Calu3 (cell line): ENCODE measurements at regions not wholly inside any gene's neighbourhood (a gene's known extent, or its start where the extent isn't known, plus 50 kb on each side); places are given as distances from the start of the nearest gene placed in this dataset.
"Not testable (repeated sequence)": the region's sequence is repeated elsewhere in the genome, so short reads cannot be mapped to it uniquely, and the experiment has no call there.

Experiments
- BruUV-seq: library from RNA; stranded (reverse); fragments of 400-500 nt; replicated peaks from 2 replicates; lab custom pipeline; 2021; lab: Mats Ljungman, UMichigan
- CTCF ChIA-PET: fragments of 300-600 bp; sonication (Branson Sonifier 250); formaldehyde crosslinking; loops from one replicate; lab custom pipeline; 2022; ENCODE audit warnings: antibody characterized with exemption; lab: Charles Lee
- DNase-seq: peaks from one replicate; pipeline ENCODE4 v3.0.0; 2022
- H3K27ac Mint-ChIP-seq: one replicate; pipeline ENCODE4 v1.8.0; 2022; ENCODE audit warnings: mixed read lengths; ENCODE audit not compliant: unreplicated experiment
- H3K27me3 Mint-ChIP-seq: one replicate; pipeline ENCODE4 v1.8.0; 2022; ENCODE audit warnings: mixed read lengths; ENCODE audit not compliant: unreplicated experiment
- H3K36me3 Mint-ChIP-seq: one replicate; pipeline ENCODE4 v1.8.0; 2022; ENCODE audit warnings: mild to moderate bottlenecking, moderate library complexity, mixed read lengths; ENCODE audit not compliant: insufficient read depth, unreplicated experiment
- H3K4me1 Mint-ChIP-seq: one replicate; pipeline ENCODE4 v1.8.0; 2022; ENCODE audit warnings: mild to moderate bottlenecking, low read depth, mixed read lengths; ENCODE audit not compliant: unreplicated experiment
- H3K4me3 Mint-ChIP-seq: one replicate; pipeline ENCODE4 v1.8.0; 2022; ENCODE audit warnings: mild to moderate bottlenecking, low read depth, moderate library complexity, mixed read lengths; ENCODE audit not compliant: unreplicated experiment
- H3K9me3 Mint-ChIP-seq: one replicate; pipeline ENCODE4 v1.8.0; 2022; ENCODE audit warnings: low read depth, mixed read lengths; ENCODE audit not compliant: unreplicated experiment
- intact Hi-C: fragments of 100-400 bp; cut with micrococcal nuclease; formaldehyde crosslinking; loops from one replicate; pipeline ENCODE4 v1.10.0; 2022; ENCODE audit not compliant: unreplicated experiment
- TF ChIP-seq, protein P1 (sequence below): fragments of 200-600 bp; IDR thresholded peaks from one replicate; pipeline ENCODE4 v1.8.0; 2022; ENCODE audit warnings: antibody characterized with exemption; ENCODE audit not compliant: unreplicated experiment

DNA sequence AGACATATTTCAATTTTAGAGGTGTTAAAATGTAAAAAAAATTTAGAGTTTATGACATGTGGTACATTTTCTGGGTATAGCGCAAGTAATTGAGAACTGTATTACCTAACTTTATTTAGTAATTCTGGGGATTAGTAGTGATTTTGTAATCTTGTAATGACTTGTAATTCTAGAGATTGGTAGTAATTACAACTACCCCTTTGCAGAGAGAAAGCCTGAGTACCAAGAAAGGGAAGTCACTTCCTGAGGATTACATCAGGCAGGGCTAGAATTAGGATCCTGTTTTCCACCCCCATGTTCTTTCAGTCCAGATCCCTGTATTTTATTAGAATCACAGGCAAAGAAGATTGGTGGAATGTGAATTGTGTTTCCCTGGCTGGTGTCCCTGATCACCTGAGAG is 274.9 kb downstream of the KCNRG start:
- Mint-ChIP-seq H3K4me3 (no peak overlapping the region), H3K36me3 (no peaks in the 10 kb centered on the region), H3K4me1 (no peaks in the 10 kb centered on the region), H3K27me3 (no peaks in the 10 kb centered on the region), H3K9me3 (no peaks in the 10 kb centered on the region), H3K27ac (no peak overlapping the region)
- DNase-seq, result no peak
- BruUV-seq, result no TSS peak
- intact Hi-C loops, result no loop called here
- TF ChIP-seq, protein P1, sequence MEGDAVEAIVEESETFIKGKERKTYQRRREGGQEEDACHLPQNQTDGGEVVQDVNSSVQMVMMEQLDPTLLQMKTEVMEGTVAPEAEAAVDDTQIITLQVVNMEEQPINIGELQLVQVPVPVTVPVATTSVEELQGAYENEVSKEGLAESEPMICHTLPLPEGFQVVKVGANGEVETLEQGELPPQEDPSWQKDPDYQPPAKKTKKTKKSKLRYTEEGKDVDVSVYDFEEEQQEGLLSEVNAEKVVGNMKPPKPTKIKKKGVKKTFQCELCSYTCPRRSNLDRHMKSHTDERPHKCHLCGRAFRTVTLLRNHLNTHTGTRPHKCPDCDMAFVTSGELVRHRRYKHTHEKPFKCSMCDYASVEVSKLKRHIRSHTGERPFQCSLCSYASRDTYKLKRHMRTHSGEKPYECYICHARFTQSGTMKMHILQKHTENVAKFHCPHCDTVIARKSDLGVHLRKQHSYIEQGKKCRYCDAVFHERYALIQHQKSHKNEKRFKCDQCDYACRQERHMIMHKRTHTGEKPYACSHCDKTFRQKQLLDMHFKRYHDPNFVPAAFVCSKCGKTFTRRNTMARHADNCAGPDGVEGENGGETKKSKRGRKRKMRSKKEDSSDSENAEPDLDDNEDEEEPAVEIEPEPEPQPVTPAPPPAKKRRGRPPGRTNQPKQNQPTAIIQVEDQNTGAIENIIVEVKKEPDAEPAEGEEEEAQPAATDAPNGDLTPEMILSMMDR, result no peak
- CTCF ChIA-PET, result no interaction called here

DNA sequence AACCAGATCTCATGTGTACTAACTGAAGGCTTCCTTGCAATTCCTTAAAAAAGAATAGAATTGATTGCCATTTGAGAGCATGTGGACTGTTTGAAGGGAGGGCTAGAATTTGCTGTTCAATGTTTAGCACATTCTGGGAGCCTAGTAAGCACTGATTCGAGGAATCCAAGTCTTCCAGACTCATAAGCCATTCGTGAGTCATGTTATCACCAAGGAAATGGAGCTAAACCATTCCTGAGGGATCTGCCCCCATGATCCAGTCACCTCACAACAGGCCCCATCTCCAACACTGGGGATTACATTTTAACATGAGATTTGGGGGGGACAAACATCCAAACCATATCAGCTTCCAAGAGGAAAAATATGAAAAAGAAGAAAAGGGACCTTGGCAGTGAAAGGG is 276.4 kb downstream of the KCNRG start:
- H3K9me3 Mint-ChIP-seq, result no peaks in the 10 kb centered on the region
- TF ChIP-seq, protein P1, result no peak
- intact Hi-C loops, result no loop called here
- no TSS peak for BruUV-seq
- no peak overlapping the region for H3K27ac Mint-ChIP-seq
- no peaks in the 10 kb centered on the region for H3K27me3 Mint-ChIP-seq
- H3K4me3 Mint-ChIP-seq, result no peak overlapping the region
- no peak for DNase-seq
- CTCF ChIA-PET, result no interaction called here
- H3K4me1 Mint-ChIP-seq, result no peaks in the 10 kb centered on the region
- H3K36me3 Mint-ChIP-seq, result no peaks in the 10 kb centered on the region

DNA sequence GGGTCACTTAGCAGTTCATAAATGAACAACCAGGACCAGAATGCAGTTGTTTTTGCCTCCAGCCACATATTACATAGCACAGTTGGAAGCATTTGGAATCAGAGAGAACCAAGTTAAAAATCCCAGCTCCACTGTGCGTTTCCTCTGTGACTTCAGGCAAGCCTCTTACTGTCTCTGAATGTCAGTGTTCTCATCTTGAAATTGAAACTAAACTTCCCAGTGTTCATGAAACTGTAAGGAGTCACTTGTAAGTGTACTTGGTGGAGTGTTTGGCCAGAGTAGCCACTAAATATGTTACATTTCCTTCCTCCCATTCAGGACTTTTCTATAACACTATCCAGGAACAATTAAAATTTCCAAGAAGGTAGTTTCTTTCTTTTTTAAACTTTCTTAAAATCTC is 276.8 kb downstream of the KCNRG start:
- H3K4me1 Mint-ChIP-seq, result no peaks in the 10 kb centered on the region
- H3K27ac Mint-ChIP-seq, result no peak overlapping the region
- CTCF ChIA-PET, result interaction anchor here (0.6 kb wide), 1 partner anchor 75 kb away, joined by 4 read pairs; no protein-coding TSS in a partner anchor
- no peaks in the 10 kb centered on the region for H3K9me3 Mint-ChIP-seq
- no peak overlapping the region for H3K4me3 Mint-ChIP-seq
- TF ChIP-seq, protein P1, result no peak
- H3K36me3 Mint-ChIP-seq, result no peaks in the 10 kb centered on the region
- H3K27me3 Mint-ChIP-seq, result no peaks in the 10 kb centered on the region
- intact Hi-C loops, result no loop called here
- no peak for DNase-seq
- BruUV-seq, result no TSS peak

DNA sequence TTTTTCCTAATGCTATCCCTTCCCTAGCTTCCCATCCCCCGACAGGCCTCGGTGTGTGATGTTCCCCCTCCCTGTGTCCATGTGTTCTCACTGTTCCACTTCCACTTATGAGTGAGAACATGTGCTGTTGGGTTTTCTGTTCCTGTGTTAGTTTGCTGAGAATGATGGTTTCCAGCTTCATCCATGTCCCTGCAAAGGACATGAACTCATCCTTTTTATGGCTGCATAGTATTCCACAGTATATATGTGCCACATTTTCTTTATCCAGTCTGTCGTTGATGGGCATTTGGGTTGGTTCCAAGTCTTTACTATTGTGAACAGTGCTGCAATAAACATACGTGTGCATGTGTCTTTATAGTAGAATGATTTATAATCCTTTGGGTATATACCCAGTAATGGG is 279.2 kb downstream of the KCNRG start:
- H3K4me1 Mint-ChIP-seq, H3K36me3 Mint-ChIP-seq, H3K27ac Mint-ChIP-seq, BruUV-seq, H3K27me3 Mint-ChIP-seq, CTCF ChIA-PET, H3K9me3 Mint-ChIP-seq, H3K4me3 Mint-ChIP-seq, intact Hi-C loops, DNase-seq: not testable (repeated sequence)

DNA sequence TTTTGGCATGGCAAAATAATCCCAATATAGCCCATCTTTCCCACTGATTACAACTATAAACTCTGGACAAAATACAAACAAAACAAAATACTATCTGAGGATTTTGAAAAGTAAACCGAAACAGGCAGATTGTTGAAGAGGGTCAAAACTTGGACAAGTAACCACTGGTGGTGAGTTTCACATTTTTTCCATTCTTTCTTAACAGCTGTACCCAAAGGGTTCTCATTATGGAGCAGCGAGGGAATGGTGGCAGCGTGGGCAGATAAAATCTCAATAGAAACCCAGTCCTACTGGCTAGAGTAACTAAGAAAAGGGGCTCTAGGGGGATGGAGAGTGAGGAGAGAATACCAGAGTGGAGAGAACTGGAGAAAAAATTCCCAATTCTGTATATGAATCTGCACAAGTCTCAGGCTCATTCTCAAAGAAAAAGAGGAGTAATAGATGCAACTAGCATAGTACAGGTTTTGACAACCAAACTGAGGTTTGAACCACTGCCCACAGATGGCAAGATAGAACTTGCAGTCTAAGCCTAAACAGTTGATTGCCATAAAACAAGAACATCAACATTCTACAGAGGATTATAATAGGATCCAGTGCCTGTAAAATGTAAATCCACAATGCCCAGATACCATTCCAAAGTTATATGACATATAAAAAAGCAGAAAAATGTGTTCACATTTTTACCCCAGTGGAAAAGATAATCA is 284.5 kb downstream of the KCNRG start:
- Mint-ChIP-seq H3K27me3 (no peaks in the 10 kb centered on the region), H3K4me3 (no peak overlapping the region), H3K4me1 (no peaks in the 10 kb centered on the region), H3K36me3 (no peaks in the 10 kb centered on the region), H3K9me3 (peaks cover 3% of the 10 kb centered on the region), H3K27ac (no peak overlapping the region)
- CTCF ChIA-PET, result no interaction called here
- intact Hi-C loops, result no loop called here
- DNase-seq, result no peak
- no TSS peak for BruUV-seq
- TF ChIP-seq, protein P1, result no peak
